HepG2 (cell line): ENCODE measurements at regions not wholly inside any gene's neighbourhood (a gene's known extent, or its start where the extent isn't known, plus 50 kb on each side); places are given as distances from the start of the nearest gene placed in this dataset.

Experiments
- ATAC-seq: fragments of 200-7000 bp; cut with Tn5 transposase; 3 replicates; pipeline ENCODE4 v1.9.1; 2020; ENCODE audit warnings: mild to moderate bottlenecking, moderate library complexity
- BruUV-seq: library from RNA; stranded (reverse); fragments of 400-500 nt; replicated peaks from 2 replicates; lab custom pipeline; 2021; lab: Mats Ljungman, UMichigan
- CTCF ChIA-PET: fragments of 300-600 bp; formaldehyde crosslinking; extraction: SDS; loops from one replicate; lab custom pipeline; 2021; ENCODE audit warnings: low total read pairs, inconsistent platforms, low intra/inter-chr PET ratio; lab: Yijun Ruan, JAX
- POLR2A ChIA-PET: fragments of 350-600 bp; sonication (Branson Sonifier 250); formaldehyde crosslinking; loops from one replicate; lab custom pipeline; 2020; ENCODE audit warnings: antibody characterized with exemption, inconsistent platforms; lab: Yijun Ruan, JAX
- DNase-seq: peaks from one replicate; pipeline ENCODE4 v3.0.0-alpha.2; 2015; ENCODE audit warnings: low spot score
- FAIRE-seq: peaks from 3 replicates; lab custom pipeline; 2011; peaks lifted over from hg19 to GRCh38; lab: Jason Lieb, UNC
- H2AFZ ChIP-seq: one replicate; pipeline ENCODE4 v1.6.1; 2011; ENCODE audit warnings: low read length, inconsistent platforms
- H3K27ac ChIP-seq: fragments of 300-600 bp; 3 replicates; pipeline ENCODE4 v1.8.0; 2011; ENCODE audit warnings: mixed run types, mild to moderate bottlenecking, mixed read lengths, low read length, inconsistent platforms; ENCODE audit not compliant: insufficient read depth; ENCODE audit errors: extremely low read length
- H3K27me3 ChIP-seq, 2 experiments: fragments of 200-600 bp in 1 of 2; 2 replicates in 1 of 2; 3 replicates in 1 of 2; pipeline versions ENCODE4 v1.6.0 to v1.8.0; 2011; ENCODE audit warnings: low read length in 2 of 2, mild to moderate bottlenecking in 2 of 2, moderate library complexity in 2 of 2, inconsistent platforms in 1 of 2; ENCODE audit not compliant: insufficient read depth in 2 of 2, control insufficient read depth in 1 of 2
- H3K36me3 ChIP-seq, 2 experiments: fragments of 200-600 bp in 1 of 2; replicated peaks in 1 of 2; 2 replicates in 1 of 2; 3 replicates in 1 of 2; pipeline versions ENCODE4 v1.5.1 to v1.8.0; 2011; ENCODE audit warnings: low read length in 2 of 2, inconsistent platforms in 1 of 2; ENCODE audit not compliant: insufficient read depth in 2 of 2, control insufficient read depth in 1 of 2
- H3K4me1 ChIP-seq: 2 replicates; pipeline ENCODE4 v1.5.1; 2012; ENCODE audit warnings: low read length, inconsistent platforms; ENCODE audit not compliant: insufficient read depth
- H3K4me2 ChIP-seq: 2 replicates; pipeline ENCODE4 v1.6.0; 2011; ENCODE audit warnings: low read depth, low read length, inconsistent platforms
- H3K4me3 ChIP-seq, 3 experiments: fragments of 200-600 bp in 1 of 3; sonication (generic), shearing (Covaris generic) in 1 of 3; replicated peaks in 1 of 3; 2 replicates each; pipeline ENCODE4 v1.5.1; 2011 to 2016; ENCODE audit warnings: low read length in 3 of 3, inconsistent platforms in 2 of 3, low read depth in 2 of 3, mild to moderate bottlenecking in 2 of 3, control low read depth in 1 of 3, mixed read lengths in 1 of 3; ENCODE audit not compliant: insufficient read depth in 1 of 3
- H3K79me2 ChIP-seq: one replicate; pipeline ENCODE4 v1.6.1; 2011; ENCODE audit warnings: low read length, inconsistent platforms; ENCODE audit not compliant: insufficient read depth
- H3K9ac ChIP-seq: 2 replicates; pipeline ENCODE4 v1.6.0; 2011; ENCODE audit warnings: mild to moderate bottlenecking, low read depth, low read length, inconsistent platforms; ENCODE audit not compliant: insufficient read depth
- H3K9me3 ChIP-seq: 2 replicates; pipeline ENCODE4 v1.5.1; 2012; ENCODE audit warnings: mild to moderate bottlenecking, low read length
- H4K20me1 ChIP-seq: 2 replicates; pipeline ENCODE4 v1.6.0; 2011; ENCODE audit warnings: inconsistent platforms, mild to moderate bottlenecking, low read length, moderate library complexity; ENCODE audit not compliant: insufficient read depth
- AHDC1 ChIP-seq: sonication (generic); formaldehyde crosslinking; IDR thresholded peaks from 2 replicates; pipeline ENCODE4 v1.5.1; 2020; ENCODE audit warnings: mild to moderate bottlenecking, missing genetic modification reagents, borderline replicate concordance
- HNF1A ChIP-seq, 2 experiments: sonication (generic) in 1 of 2; formaldehyde crosslinking in 1 of 2; IDR thresholded peaks; 2 replicates each; pipeline versions ENCODE4 v1.4.0 to v1.6.1; 2016 to 2020; ENCODE audit warnings: borderline replicate concordance in 1 of 2, low read depth in 1 of 2, mild to moderate bottlenecking in 1 of 2, missing genetic modification reagents in 1 of 2
- JUN ChIP-seq: sonication (generic); formaldehyde crosslinking; IDR thresholded peaks from 2 replicates; pipeline ENCODE4 v1.4.0; 2020; ENCODE audit warnings: mild to moderate bottlenecking, missing genetic modification reagents
- XRCC5 ChIP-seq: fragments of 200-400 bp; formaldehyde crosslinking; optimal IDR thresholded peaks from 2 replicates; pipeline ENCODE3; 2017; ENCODE audit warnings: mild to moderate bottlenecking, low read length
- ZNF101 ChIP-seq: sonication (generic); formaldehyde crosslinking; IDR thresholded peaks from 2 replicates; pipeline ENCODE4 v1.4.0; 2020; ENCODE audit warnings: mild to moderate bottlenecking, low read depth, missing genetic modification reagents, borderline replicate concordance
- ZNF281 ChIP-seq: sonication (generic); formaldehyde crosslinking; IDR thresholded peaks from 2 replicates; pipeline ENCODE4 v1.4.0; 2020; ENCODE audit warnings: missing genetic modification reagents, borderline replicate concordance
- ZNF496 ChIP-seq: sonication (generic); formaldehyde crosslinking; IDR thresholded peaks from 2 replicates; pipeline ENCODE4 v1.8.1; 2023; ENCODE audit warnings: mild to moderate bottlenecking, moderate library complexity, missing genetic modification reagents; ENCODE audit not compliant: insufficient replicate concordance
- ZNF776 ChIP-seq: sonication (generic); formaldehyde crosslinking; IDR thresholded peaks from 2 replicates; pipeline ENCODE4 v1.4.0; 2020; ENCODE audit warnings: mild to moderate bottlenecking, missing genetic modification reagents
- WGBS: methylation state at CpG from one replicate; pipeline ENCODE4 v1.1.6; 2017; ENCODE audit warnings: low lambda C conversion rate; 5-methylcytosine and 5-hydroxymethylcytosine counted together
- in situ Hi-C: cut with HindIII; loops from 2 replicates; pipeline ENCODE4 v1.10.0; 2017; ENCODE audit warnings: low pct_unique_long_range_greater_than_20kb; ENCODE audit not compliant: extremely low pct_ligation_motif_present
- intact Hi-C: fragments of 100-400 bp; cut with micrococcal nuclease; formaldehyde crosslinking; loops from one replicate; pipeline ENCODE4 v1.10.0; 2022; ENCODE audit not compliant: unreplicated experiment

- TF ChIP-seq HNF1A (IDR thresholded peaks at IDR 0.05; ENCODE audit: low read depth) (no peak), HNF1A (CRISPR knock-in tag; IDR thresholded peaks at IDR 0.05; ENCODE audit: borderline replicate concordance) (no peak), ZNF496 (CRISPR knock-in tag) (no peak), ZNF101 (CRISPR knock-in tag) (no peak), ZNF776 (CRISPR knock-in tag) (no peak), XRCC5 (no peak)
Measured at GRCh38 chr4:133389029-133389428, 239.9 kb downstream of the PCDH10 start (continued).

GRCh38 chr4:133385161-133385954, 236.3 kb downstream of the PCDH10 start:
- ATAC-seq (no peak), FAIRE-seq (no peak), DNase-seq (no peak)
- no peaks in the 10 kb centered on the region for H3K4me1 ChIP-seq
- 60% methylated on average over 14 of the region's 23 CpGs for WGBS
- ChIA-PET CTCF (no interaction called here), POLR2A (no interaction called here)
- no peaks in the 10 kb centered on the region for H3K79me2 ChIP-seq
- H3K4me3 ChIP-seq: no peak overlapping the region
- no peak overlapping the region for H3K4me2 ChIP-seq
- no peaks in the 10 kb centered on the region for H3K36me3 ChIP-seq
- H3K27ac ChIP-seq: no peak overlapping the region
- H4K20me1 ChIP-seq: no peaks in the 10 kb centered on the region
- intact Hi-C loops (no loop called here), in situ Hi-C loops (no loop called here)
- no TSS peak for BruUV-seq
- no peak overlapping the region for H3K9ac ChIP-seq
- H3K9me3 ChIP-seq: no peaks in the 10 kb centered on the region
- H3K27me3 ChIP-seq: no peaks in the 10 kb centered on the region
- no peak overlapping the region for H2AFZ ChIP-seq
- TF ChIP-seq JUN (CRISPR knock-in tag) (no peak), ZNF281 (CRISPR knock-in tag) (no peak), AHDC1 (CRISPR knock-in tag) (no peak)
